ENCODE measurements at regions not wholly inside any gene's neighbourhood (a gene's known extent, or its start where the extent isn't known, plus 50 kb on each side); places are given as distances from the start of the nearest gene placed in this dataset.

DNA sequence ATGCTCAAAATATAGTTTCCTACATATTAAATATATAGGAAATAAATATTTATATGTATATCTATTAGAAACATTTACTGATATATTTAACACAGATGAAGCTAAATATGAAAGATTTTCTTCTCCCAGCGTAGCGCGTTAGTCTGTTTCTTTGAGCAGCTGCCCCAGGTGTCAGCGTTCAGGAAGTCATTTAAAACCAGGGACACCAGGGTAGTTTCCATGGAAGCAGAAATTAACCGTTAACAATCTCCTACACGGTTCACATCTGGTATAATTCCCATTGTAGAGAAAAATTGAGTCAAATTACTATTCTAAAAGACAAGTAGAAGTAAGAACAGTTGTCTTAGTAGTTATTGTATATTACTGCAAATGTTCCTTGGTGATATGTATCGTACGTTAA is 1443.7 kb downstream of the MRPL39 start:
- no peaks in the 10 kb centered on the region for H3K9me3 ChIP-seq (ENCODE audit: control insufficient read depth in 1 of 2, low read length in 2 of 2)
- Mint-ChIP-seq H3K27me3 (no peaks in the 10 kb centered on the region), H3K36me3 (no peaks in the 10 kb centered on the region), H3K4me1 (no peaks in the 10 kb centered on the region), H3K4me3 (no peak overlapping the region), H3K27ac (no peak overlapping the region), H3K9me3 (peaks cover 0 to 3% (median 0%) of the 10 kb centered on the region in 8 donors)
- ChIA-PET POLR2A (ENCODE audit: partially characterized antibody) (no interaction called here), CTCF (ENCODE audit: partially characterized antibody) (no interaction called here)
- H3K4me1 ChIP-seq (ENCODE audit: insufficient read depth, low read length), result no peaks in the 10 kb centered on the region
- no peaks in the 10 kb centered on the region for H3K36me3 ChIP-seq (ENCODE audit: insufficient read depth, low read length)
- H3K27me3 ChIP-seq (ENCODE audit: insufficient read depth, low read length), result no peaks in the 10 kb centered on the region
- DNase-seq, result no peak
- no peak overlapping the region for H3K4me3 ChIP-seq (ENCODE audit: low read length in 2 of 2)
- intact Hi-C loops (cut with micrococcal nuclease), result no loop called here
- no peak overlapping the region for H3K27ac ChIP-seq (ENCODE audit: low read depth, low read length)

DNA sequence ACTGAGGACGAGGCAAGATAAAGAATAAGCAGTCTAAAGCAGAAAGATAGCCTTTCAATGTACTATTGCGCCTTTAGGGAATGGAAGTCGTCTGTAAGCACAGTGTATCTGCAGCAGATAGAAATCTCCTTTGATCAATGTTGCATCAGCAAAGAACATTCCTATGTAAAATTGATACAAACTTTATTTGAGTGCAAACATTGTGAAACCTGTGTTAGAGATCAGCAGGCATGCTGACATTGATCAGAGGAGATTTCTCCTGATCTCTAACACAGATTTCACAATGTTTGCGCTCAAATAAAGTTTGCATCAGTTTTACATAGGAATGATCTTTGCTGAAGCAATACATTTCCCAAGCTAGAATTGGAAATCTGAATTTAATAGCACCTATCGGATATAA is 1446.8 kb downstream of the MRPL39 start:
- H3K4me1 Mint-ChIP-seq, result no peaks in the 10 kb centered on the region
- DNase-seq, result no peak
- no peak overlapping the region for H3K27ac Mint-ChIP-seq
- H3K9me3 ChIP-seq (ENCODE audit: control insufficient read depth in 1 of 2, low read length in 2 of 2), result no peaks in the 10 kb centered on the region
- H3K36me3 Mint-ChIP-seq, result no peaks in the 10 kb centered on the region
- POLR2A ChIA-PET (ENCODE audit: partially characterized antibody), result no interaction called here
- peaks cover 0 to 3% (median 0%) of the 10 kb centered on the region in 8 donors for H3K9me3 Mint-ChIP-seq
- no peaks in the 10 kb centered on the region for H3K4me1 ChIP-seq (ENCODE audit: insufficient read depth, low read length)
- peak overlapping the region in 1 of 8 donors; percentile 39 for H3K4me3 Mint-ChIP-seq
- intact Hi-C loops (cut with micrococcal nuclease), result no loop called here
- H3K27ac ChIP-seq (ENCODE audit: low read depth, low read length), result no peak overlapping the region
- CTCF ChIA-PET (ENCODE audit: partially characterized antibody), result no interaction called here
- H3K4me3 ChIP-seq (ENCODE audit: low read length in 2 of 2), result no peak overlapping the region
- H3K27me3 Mint-ChIP-seq, result no peaks in the 10 kb centered on the region
- H3K36me3 ChIP-seq (ENCODE audit: insufficient read depth, low read length), result no peaks in the 10 kb centered on the region
- no peaks in the 10 kb centered on the region for H3K27me3 ChIP-seq (ENCODE audit: insufficient read depth, low read length)

DNA sequence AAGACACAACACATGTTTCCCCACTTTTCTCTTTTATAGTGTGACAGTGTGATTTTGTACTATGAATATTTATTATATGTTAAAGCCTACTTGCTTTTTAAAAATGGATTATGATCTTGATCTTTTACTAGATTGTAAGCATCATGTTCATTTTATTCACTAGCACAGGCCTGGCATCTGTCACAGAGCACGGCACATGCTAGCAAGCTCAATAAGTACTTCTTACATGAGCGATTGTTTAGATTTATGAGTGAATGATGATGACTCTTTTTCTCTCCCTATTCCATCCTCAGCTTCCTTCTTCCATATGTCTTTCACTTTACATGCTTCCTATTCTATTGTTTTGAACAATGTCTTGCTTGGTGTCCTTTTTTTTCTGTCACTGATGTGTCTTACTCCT is 1454.1 kb downstream of the MRPL39 start:
- Histone ChIP-seq H3K4me1 (ENCODE audit: insufficient read depth, low read length) (no peaks in the 10 kb centered on the region), H3K27me3 (ENCODE audit: insufficient read depth, low read length) (no peaks in the 10 kb centered on the region), H3K9me3 (ENCODE audit: control insufficient read depth in 1 of 2, low read length in 2 of 2) (no peaks in the 10 kb centered on the region), H3K36me3 (ENCODE audit: insufficient read depth, low read length) (no peaks in the 10 kb centered on the region), H3K4me3 (ENCODE audit: low read length in 2 of 2) (no peak overlapping the region), H3K27ac (ENCODE audit: low read depth, low read length) (no peak overlapping the region)
- Mint-ChIP-seq H3K4me3 (no peak overlapping the region), H3K9me3 (peaks cover 0 to 7% (median 0%) of the 10 kb centered on the region in 8 donors), H3K27ac (peak overlapping the region in 2 of 7 donors; percentile 3 to 12), H3K4me1 (no peaks in the 10 kb centered on the region), H3K36me3 (no peaks in the 10 kb centered on the region), H3K27me3 (no peaks in the 10 kb centered on the region)
- ChIA-PET CTCF (ENCODE audit: partially characterized antibody) (no interaction called here), POLR2A (ENCODE audit: partially characterized antibody) (no interaction called here)
- no peak for DNase-seq
- intact Hi-C loops (cut with micrococcal nuclease), result no loop called here

DNA sequence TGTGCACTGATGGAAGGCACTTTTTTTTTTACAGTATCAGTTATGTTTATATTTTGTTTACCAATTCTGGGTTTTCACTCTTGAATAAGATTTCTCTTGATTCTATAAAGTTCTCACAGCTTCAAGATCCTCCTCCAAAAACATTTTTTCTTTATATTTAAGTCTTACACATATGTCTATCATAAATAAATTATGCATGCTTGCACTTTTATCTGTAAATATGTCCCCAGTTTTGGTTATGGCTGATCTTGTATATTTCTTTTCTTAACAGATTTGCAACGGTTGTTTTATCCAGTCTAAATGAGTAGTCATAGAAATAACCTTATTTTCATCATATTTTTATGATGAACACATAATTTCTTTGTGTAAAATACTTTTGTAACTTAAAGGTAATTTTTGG is 1456.5 kb downstream of the MRPL39 start:
- H3K4me1 Mint-ChIP-seq, result no peaks in the 10 kb centered on the region
- peaks cover 0 to 5% (median 0%) of the 10 kb centered on the region in 8 donors for H3K9me3 Mint-ChIP-seq
- no peaks in the 10 kb centered on the region for H3K27me3 Mint-ChIP-seq
- intact Hi-C loops (cut with micrococcal nuclease), result no loop called here
- CTCF ChIA-PET (ENCODE audit: partially characterized antibody), result no interaction called here
- no peak overlapping the region for H3K27ac Mint-ChIP-seq
- Histone ChIP-seq H3K4me1 (ENCODE audit: insufficient read depth, low read length) (no peaks in the 10 kb centered on the region), H3K27me3 (ENCODE audit: insufficient read depth, low read length) (no peaks in the 10 kb centered on the region), H3K27ac (ENCODE audit: low read depth, low read length) (no peak overlapping the region), H3K9me3 (ENCODE audit: control insufficient read depth in 1 of 2, low read length in 2 of 2) (no peaks in the 10 kb centered on the region), H3K4me3 (ENCODE audit: low read length in 2 of 2) (no peak overlapping the region), H3K36me3 (ENCODE audit: insufficient read depth, low read length) (no peaks in the 10 kb centered on the region)
- no peak for DNase-seq
- H3K4me3 Mint-ChIP-seq, result no peak overlapping the region
- POLR2A ChIA-PET (ENCODE audit: partially characterized antibody), result no interaction called here
- no peaks in the 10 kb centered on the region for H3K36me3 Mint-ChIP-seq

DNA sequence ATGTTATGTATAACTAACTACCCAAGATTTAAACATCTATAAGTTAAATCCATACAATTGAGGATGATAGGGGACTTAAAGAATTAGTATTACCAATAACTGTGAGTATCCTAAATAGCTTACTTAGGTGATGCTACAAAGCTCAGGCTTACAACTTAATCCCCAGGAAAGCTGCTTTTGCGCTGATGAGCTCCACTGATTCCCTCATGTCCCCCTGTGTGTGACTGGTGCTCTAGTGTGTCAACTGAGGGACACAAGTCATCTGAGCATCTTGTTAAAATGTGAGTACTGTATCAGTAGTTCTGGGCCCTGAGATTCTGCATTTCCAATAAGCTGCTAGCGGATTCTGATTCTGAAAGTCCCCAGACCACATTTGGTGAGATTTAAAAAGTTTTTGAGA is 1458.8 kb downstream of the MRPL39 start:
- no peaks in the 10 kb centered on the region for H3K36me3 Mint-ChIP-seq
- H3K4me3 Mint-ChIP-seq, result no peak overlapping the region
- intact Hi-C loops (cut with micrococcal nuclease), result no loop called here
- peaks cover 0 to 5% (median 0%) of the 10 kb centered on the region in 8 donors for H3K9me3 Mint-ChIP-seq
- no peak overlapping the region for H3K27ac Mint-ChIP-seq
- POLR2A ChIA-PET (ENCODE audit: partially characterized antibody), result no interaction called here
- Histone ChIP-seq H3K4me3 (ENCODE audit: low read length in 2 of 2) (no peak overlapping the region), H3K27ac (ENCODE audit: low read depth, low read length) (no peak overlapping the region), H3K27me3 (ENCODE audit: insufficient read depth, low read length) (no peaks in the 10 kb centered on the region), H3K36me3 (ENCODE audit: insufficient read depth, low read length) (no peaks in the 10 kb centered on the region), H3K4me1 (ENCODE audit: insufficient read depth, low read length) (no peaks in the 10 kb centered on the region), H3K9me3 (ENCODE audit: control insufficient read depth in 1 of 2, low read length in 2 of 2) (no peaks in the 10 kb centered on the region)
- CTCF ChIA-PET (ENCODE audit: partially characterized antibody), result no interaction called here
- no peaks in the 10 kb centered on the region for H3K4me1 Mint-ChIP-seq
- no peaks in the 10 kb centered on the region for H3K27me3 Mint-ChIP-seq
- DNase-seq, result no peak

DNA sequence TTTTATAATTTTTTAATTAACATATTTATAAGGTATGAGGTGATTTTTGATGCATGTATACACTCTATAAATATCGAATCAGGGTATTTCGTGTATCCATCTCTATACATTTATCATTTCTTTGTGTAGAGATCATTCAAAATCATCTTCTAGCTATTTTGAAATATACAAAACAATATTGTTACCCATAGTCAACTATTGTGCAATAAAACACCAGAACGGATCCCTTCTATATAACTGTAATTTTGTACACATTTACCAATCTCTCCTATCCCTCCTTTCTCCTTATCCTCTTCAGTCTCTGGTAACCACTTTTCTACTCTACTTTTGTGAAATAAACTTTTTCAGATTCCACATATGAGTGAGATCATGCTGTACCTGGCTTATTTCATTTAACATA is 1459.6 kb downstream of the MRPL39 start:
- peaks cover 0 to 5% (median 0%) of the 10 kb centered on the region in 8 donors for H3K9me3 Mint-ChIP-seq
- intact Hi-C loops (cut with micrococcal nuclease), result no loop called here
- Histone ChIP-seq H3K9me3 (ENCODE audit: control insufficient read depth in 1 of 2, low read length in 2 of 2) (no peaks in the 10 kb centered on the region), H3K27ac (ENCODE audit: low read depth, low read length) (no peak overlapping the region), H3K27me3 (ENCODE audit: insufficient read depth, low read length) (no peaks in the 10 kb centered on the region), H3K4me3 (ENCODE audit: low read length in 2 of 2) (no peak overlapping the region), H3K4me1 (ENCODE audit: insufficient read depth, low read length) (no peaks in the 10 kb centered on the region), H3K36me3 (ENCODE audit: insufficient read depth, low read length) (no peaks in the 10 kb centered on the region)
- H3K4me1 Mint-ChIP-seq, result no peaks in the 10 kb centered on the region
- H3K27me3 Mint-ChIP-seq, result no peaks in the 10 kb centered on the region
- no peaks in the 10 kb centered on the region for H3K36me3 Mint-ChIP-seq
- H3K4me3 Mint-ChIP-seq, result no peak overlapping the region
- ChIA-PET POLR2A (ENCODE audit: partially characterized antibody) (no interaction called here), CTCF (ENCODE audit: partially characterized antibody) (no interaction called here)
- no peak for DNase-seq
- H3K27ac Mint-ChIP-seq, result no peak overlapping the region

DNA sequence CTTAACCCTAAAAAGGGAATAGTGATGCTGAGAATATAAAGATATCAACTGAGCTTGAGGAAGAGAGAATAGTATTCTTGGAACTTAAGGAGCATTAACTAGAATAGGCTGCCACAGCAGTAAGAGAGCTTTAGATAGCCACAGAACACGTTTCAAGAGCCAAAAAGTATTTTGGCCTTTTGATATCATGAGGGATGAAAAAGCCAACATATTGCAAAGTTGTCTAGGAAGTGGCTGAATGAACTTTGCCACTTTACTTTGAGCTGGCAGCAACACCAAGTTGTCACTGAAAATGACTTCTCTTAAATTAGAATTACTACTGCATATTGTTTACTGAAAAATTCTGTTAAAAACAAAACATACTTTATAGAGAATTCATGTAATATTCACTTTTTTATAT is 1476.2 kb downstream of the MRPL39 start:
- Histone ChIP-seq H3K36me3 (ENCODE audit: insufficient read depth, low read length) (no peaks in the 10 kb centered on the region), H3K4me3 (ENCODE audit: low read length in 2 of 2) (no peak overlapping the region), H3K27ac (ENCODE audit: low read depth, low read length) (no peak overlapping the region), H3K9me3 (ENCODE audit: control insufficient read depth in 1 of 2, low read length in 2 of 2) (no peaks in the 10 kb centered on the region), H3K4me1 (ENCODE audit: insufficient read depth, low read length) (no peaks in the 10 kb centered on the region), H3K27me3 (ENCODE audit: insufficient read depth, low read length) (no peaks in the 10 kb centered on the region)
- CTCF ChIA-PET (ENCODE audit: partially characterized antibody), result no interaction called here
- no peak overlapping the region for H3K4me3 Mint-ChIP-seq
- H3K27me3 Mint-ChIP-seq, result no peaks in the 10 kb centered on the region
- H3K9me3 Mint-ChIP-seq, result peaks cover 0 to 1% (median 0%) of the 10 kb centered on the region in 8 donors
- H3K4me1 Mint-ChIP-seq, result no peaks in the 10 kb centered on the region
- H3K36me3 Mint-ChIP-seq, result no peaks in the 10 kb centered on the region
- no peak overlapping the region for H3K27ac Mint-ChIP-seq
- intact Hi-C loops (cut with micrococcal nuclease), result no loop called here
- POLR2A ChIA-PET (ENCODE audit: partially characterized antibody), result no interaction called here
- no peak for DNase-seq

DNA sequence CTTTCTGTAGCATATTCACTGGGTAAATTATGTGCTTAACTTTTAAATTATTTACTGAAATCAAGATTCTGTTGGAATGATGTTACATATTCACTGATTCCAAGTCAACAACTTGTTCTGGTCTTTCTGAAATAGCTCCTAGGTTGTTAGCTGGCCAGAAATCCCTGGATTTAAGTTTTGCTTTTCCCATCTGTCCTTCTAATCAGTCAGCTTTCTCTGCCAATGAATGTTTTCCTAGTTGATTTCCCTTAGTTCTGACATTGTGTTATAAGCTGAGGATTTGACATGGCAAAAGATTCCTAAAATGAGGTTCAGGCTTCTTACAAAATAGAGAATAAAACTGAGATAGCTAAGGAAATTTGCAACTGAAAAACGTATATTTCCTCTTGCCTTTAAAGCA is 1479.6 kb downstream of the MRPL39 start:
- ChIA-PET CTCF (ENCODE audit: partially characterized antibody) (no interaction called here), POLR2A (ENCODE audit: partially characterized antibody) (no interaction called here)
- Mint-ChIP-seq H3K27me3 (no peaks in the 10 kb centered on the region), H3K27ac (no peak overlapping the region), H3K4me3 (peak overlapping the region in 1 of 8 donors; percentile 41), H3K36me3 (no peaks in the 10 kb centered on the region), H3K4me1 (no peaks in the 10 kb centered on the region), H3K9me3 (no peaks in the 10 kb centered on the region)
- H3K36me3 ChIP-seq (ENCODE audit: insufficient read depth, low read length), result no peaks in the 10 kb centered on the region
- DNase-seq, result no peak
- intact Hi-C loops (cut with micrococcal nuclease), result no loop called here
- no peaks in the 10 kb centered on the region for H3K4me1 ChIP-seq (ENCODE audit: insufficient read depth, low read length)
- no peaks in the 10 kb centered on the region for H3K9me3 ChIP-seq (ENCODE audit: control insufficient read depth in 1 of 2, low read length in 2 of 2)
- H3K4me3 ChIP-seq (ENCODE audit: low read length in 2 of 2), result no peak overlapping the region
- H3K27ac ChIP-seq (ENCODE audit: low read depth, low read length), result no peak overlapping the region
- H3K27me3 ChIP-seq (ENCODE audit: insufficient read depth, low read length), result no peaks in the 10 kb centered on the region

Measured in CD4-positive, alpha-beta memory T cell (primary cell).